IMR-90 (cell line): ENCODE measurements at regions not wholly inside any gene's neighbourhood (a gene's known extent, or its start where the extent isn't known, plus 50 kb on each side); places are given as distances from the start of the nearest gene placed in this dataset.

Experiments used
- ATAC-seq: fragments of 200-7000 bp; cut with Tn5 transposase; 2 replicates; pipeline ENCODE4 v1.9.1; 2020; ENCODE audit warnings: low read depth, mild to moderate bottlenecking, moderate library complexity
- BruUV-seq: library from RNA; stranded (reverse); fragments of 400-500 nt; replicated peaks from 2 replicates; lab custom pipeline; 2021; lab: Mats Ljungman, UMichigan
- CTCF ChIA-PET: fragments of 300-600 bp; formaldehyde crosslinking; extraction: SDS; loops from one replicate; lab custom pipeline; 2021; ENCODE audit warnings: antibody characterized with exemption; lab: Yijun Ruan, JAX
- POLR2A ChIA-PET: fragments of 300-600 bp; sonication (Branson Sonifier 250); formaldehyde crosslinking; loops from one replicate; lab custom pipeline; 2022; ENCODE audit warnings: antibody characterized with exemption; ENCODE audit not compliant: unreplicated experiment; lab: Charles Lee
- DNase-seq: peaks from one replicate; pipeline ENCODE4 v3.0.0; 2013
- H2AFZ ChIP-seq: replicated peaks from 2 replicates; pipeline ENCODE3; 2013; ENCODE audit warnings: low read length, mild to moderate bottlenecking; ENCODE audit not compliant: poor library complexity
- H2AK5ac ChIP-seq: 2 replicates; pipeline ENCODE4 v1.6.1; 2013; ENCODE audit warnings: low read depth, low read length, inconsistent platforms
- H2AK9ac ChIP-seq: replicated peaks from 2 replicates; pipeline ENCODE3; 2013; ENCODE audit warnings: mild to moderate bottlenecking, low read depth, low read length, moderate library complexity; ENCODE audit not compliant: poor library complexity
- H2BK120ac ChIP-seq: 2 replicates; pipeline ENCODE4 v1.6.1; 2013; ENCODE audit warnings: low read depth, low read length, inconsistent platforms
- H2BK15ac ChIP-seq: 3 replicates; pipeline ENCODE4 v1.6.1; 2013; ENCODE audit warnings: low read depth, low read length, inconsistent platforms
- H2BK20ac ChIP-seq: 2 replicates; pipeline ENCODE4 v1.6.1; 2013; ENCODE audit warnings: low read depth, mild to moderate bottlenecking, inconsistent platforms, low read length, moderate library complexity
- H2BK5ac ChIP-seq: 2 replicates; pipeline ENCODE4 v1.6.1; 2013; ENCODE audit warnings: mild to moderate bottlenecking, low read depth, low read length, inconsistent platforms; ENCODE audit not compliant: poor library complexity, severe bottlenecking
- H3K14ac ChIP-seq: replicated peaks from 2 replicates; pipeline ENCODE4 v1.6.1; 2013; ENCODE audit warnings: low read depth, low read length, inconsistent platforms
- H3K18ac ChIP-seq: 2 replicates; pipeline ENCODE4 v1.6.1; 2013; ENCODE audit warnings: low read depth, low read length, control low read depth
- H3K23ac ChIP-seq: 2 replicates; pipeline ENCODE4 v1.6.1; 2013; ENCODE audit warnings: low read depth, low read length, inconsistent platforms
- H3K27ac ChIP-seq: 2 replicates; pipeline ENCODE4 v1.5.1; 2013; ENCODE audit warnings: mild to moderate bottlenecking, control low read depth, low read length; ENCODE audit not compliant: insufficient read depth
- H3K27me3 ChIP-seq: 2 replicates; pipeline ENCODE4 v1.6.1; 2013; ENCODE audit warnings: low read length; ENCODE audit not compliant: control insufficient read depth, insufficient read depth
- H3K36me3 ChIP-seq: 2 replicates; pipeline ENCODE4 v1.6.1; 2013; ENCODE audit warnings: low read length, mixed read lengths; ENCODE audit not compliant: control insufficient read depth, insufficient read depth
- H3K4ac ChIP-seq: 2 replicates; pipeline ENCODE4 v1.6.1; 2013; ENCODE audit warnings: low read depth, low read length, inconsistent platforms
- H3K4me1 ChIP-seq: 2 replicates; pipeline ENCODE4 v1.6.1; 2013; ENCODE audit warnings: low read length, mixed read lengths; ENCODE audit not compliant: control insufficient read depth, insufficient read depth
- H3K4me2 ChIP-seq: 2 replicates; pipeline ENCODE4 v1.6.1; 2013; ENCODE audit warnings: low read depth, mild to moderate bottlenecking, control low read depth, low read length, moderate library complexity
- H3K4me3 ChIP-seq: 2 replicates; pipeline ENCODE4 v1.5.1; 2013; ENCODE audit warnings: low read depth, mild to moderate bottlenecking, control low read depth, low read length, moderate library complexity; ENCODE audit not compliant: insufficient read depth
- H3K56ac ChIP-seq: 2 replicates; pipeline ENCODE4 v1.6.1; 2013; ENCODE audit warnings: low read length, inconsistent platforms; ENCODE audit not compliant: insufficient read depth; ENCODE audit errors: extremely low read depth
- H3K79me1 ChIP-seq, 2 experiments: 2 replicates each; pipeline ENCODE4 v1.6.1; 2013; ENCODE audit warnings: low read length in 2 of 2, inconsistent platforms in 1 of 2, low read depth in 1 of 2
- H3K9ac ChIP-seq: 2 replicates; pipeline ENCODE4 v1.6.1; 2013; ENCODE audit warnings: low read depth, low read length, control low read depth
- H3K9me1 ChIP-seq: 2 replicates; pipeline ENCODE4 v1.6.1; 2013; ENCODE audit warnings: low read length, inconsistent platforms; ENCODE audit not compliant: insufficient read depth
- H3K9me3 ChIP-seq: 2 replicates; pipeline ENCODE4 v1.6.1; 2013; ENCODE audit warnings: low read length; ENCODE audit not compliant: control insufficient read depth, insufficient read depth
- H4K20me1 ChIP-seq: 2 replicates; pipeline ENCODE4 v1.6.1; 2013; ENCODE audit warnings: low read length, inconsistent platforms; ENCODE audit not compliant: insufficient read depth
- H4K5ac ChIP-seq: 2 replicates; pipeline ENCODE4 v1.6.1; 2013; ENCODE audit warnings: mild to moderate bottlenecking, low read depth, low read length, control low read depth
- H4K8ac ChIP-seq, 2 experiments: 2 replicates each; pipeline ENCODE4 v1.6.1; 2013; ENCODE audit warnings: low read depth in 2 of 2, low read length in 2 of 2, control low read depth in 1 of 2, inconsistent platforms in 1 of 2
- H4K91ac ChIP-seq: 2 replicates; pipeline ENCODE4 v1.6.1; 2013; ENCODE audit warnings: low read depth, low read length, inconsistent platforms; ENCODE audit not compliant: insufficient read depth
- ELK1 ChIP-seq: fragments of 150-350 bp; IDR thresholded peaks from 2 replicates; pipeline ENCODE4 v1.6.1; 2016; ENCODE audit warnings: low read depth, mild to moderate bottlenecking, low read length, moderate library complexity, borderline replicate concordance
- MXI1 ChIP-seq: IDR thresholded peaks from 2 replicates; pipeline ENCODE4 v1.6.1; 2012; ENCODE audit warnings: low read depth, mild to moderate bottlenecking, low read length, moderate library complexity, borderline replicate concordance
- RFX5 ChIP-seq: IDR thresholded peaks from 2 replicates; pipeline ENCODE4 v1.8.0; 2012; ENCODE audit warnings: low read depth, mild to moderate bottlenecking, low read length, moderate library complexity
- WGBS, 2 experiments: methylation state at CpG; one replicate each; pipeline versions ENCODE4 v1.1.5 to v1.1.7; 2013; ENCODE audit warnings: missing lambda C conversion rate in 2 of 2; ENCODE audit not compliant: insufficient read length in 1 of 2; ENCODE audit errors: extremely low coverage in 2 of 2; 5-methylcytosine and 5-hydroxymethylcytosine counted together
- dilution Hi-C: fragments of 300-500 bp; cut with HindIII; formaldehyde crosslinking; loops from one replicate; pipeline ENCODE4 v1.14.3; 2018; ENCODE audit warnings: low sequenced_read_pairs; ENCODE audit not compliant: unreplicated experiment
- in situ Hi-C: fragments of 300-500 bp; cut with MboI; formaldehyde crosslinking; loops from 3 replicates; pipeline ENCODE4 v1.14.3; 2019; ENCODE audit warnings: low sequenced_read_pairs, inconsistent platforms, mixed read lengths
- intact Hi-C: fragments of 100-400 bp; cut with micrococcal nuclease; formaldehyde crosslinking; loops from 2 replicates; pipeline ENCODE4 v1.10.0; 2022

- H2BK120ac ChIP-seq, result no peak overlapping the region
- no peaks in the 10 kb centered on the region for H3K36me3 ChIP-seq
- H3K27ac ChIP-seq, result no peak overlapping the region
- intact Hi-C loops, result no loop called here
- H3K4me3 ChIP-seq, result no peak overlapping the region
- ChIA-PET CTCF (no interaction called here), POLR2A (no interaction called here)
- TF ChIP-seq MXI1, result no peak
- TF ChIP-seq ELK1, result no peak
- TF ChIP-seq RFX5, result no peak
- H3K18ac ChIP-seq, result no peak overlapping the region
- no peak overlapping the region for H3K4me2 ChIP-seq
- no peak overlapping the region for H2BK5ac ChIP-seq
- H2AK9ac ChIP-seq, result no peak overlapping the region
- 100% methylated on average over 1 of the region's 8 CpGs; no CpG with 5 or more reads in 1 of the 2 experiments for WGBS, 2 experiments
- no peak overlapping the region for H3K23ac ChIP-seq
- H3K79me1 ChIP-seq, result no peaks in the 10 kb centered on the region
- H3K9me3 ChIP-seq, result no peaks in the 10 kb centered on the region
- dilution Hi-C loops, result no loop called here
- no peak overlapping the region for H3K14ac ChIP-seq
- H4K20me1 ChIP-seq, result no peaks in the 10 kb centered on the region
- H3K9ac ChIP-seq, result no peak overlapping the region
- H3K56ac ChIP-seq, result no peak overlapping the region
- H4K8ac ChIP-seq, result no peak overlapping the region
- DNase-seq (no peak), ATAC-seq (no peak)
- no peak overlapping the region for H3K4ac ChIP-seq
- H4K5ac ChIP-seq, result no peak overlapping the region
- H3K4me1 ChIP-seq, result peaks cover 17% of the 10 kb centered on the region
- no peaks in the 10 kb centered on the region for H3K27me3 ChIP-seq
- H2AFZ ChIP-seq, result no peak overlapping the region
- no peak overlapping the region for H4K91ac ChIP-seq
- no TSS peak for BruUV-seq
- H2BK15ac ChIP-seq, result no peak overlapping the region; the same call in 2 of the 3 replicates
- no peak overlapping the region for H2BK20ac ChIP-seq
- peaks cover 11% of the 10 kb centered on the region for H3K9me1 ChIP-seq
- in situ Hi-C loops, result no loop called here
- no peak overlapping the region for H2AK5ac ChIP-seq
Observed at GRCh38 chr6:14766391-14766994, 479.4 kb upstream of the JARID2 start.
